EH (cell line): ENCODE measurements at regions not wholly inside any gene's neighbourhood (a gene's known extent, or its start where the extent isn't known, plus 50 kb on each side); places are given as distances from the start of the nearest gene placed in this dataset.
A peak's percentile ranks its signal among the peaks of the same experiment; 100 is the strongest.
"Not testable (repeated sequence)": the region's sequence is repeated elsewhere in the genome, so short reads cannot be mapped to it uniquely, and the experiment has no call there.

Experiments
- DNase-seq: peaks from one replicate; pipeline ENCODE4 v3.0.0-alpha.2; 2015; ENCODE audit warnings: low read depth

- DNase-seq = not testable (repeated sequence)
These were observed 128.7 kb upstream of the TSC22D1 start for GRCh38 chr13:44704811-44705210.

- DNase-seq = peak; percentile 83
These were observed 127.2 kb upstream of the TSC22D1 start for GRCh38 chr13:44703371-44703770.

DNA sequence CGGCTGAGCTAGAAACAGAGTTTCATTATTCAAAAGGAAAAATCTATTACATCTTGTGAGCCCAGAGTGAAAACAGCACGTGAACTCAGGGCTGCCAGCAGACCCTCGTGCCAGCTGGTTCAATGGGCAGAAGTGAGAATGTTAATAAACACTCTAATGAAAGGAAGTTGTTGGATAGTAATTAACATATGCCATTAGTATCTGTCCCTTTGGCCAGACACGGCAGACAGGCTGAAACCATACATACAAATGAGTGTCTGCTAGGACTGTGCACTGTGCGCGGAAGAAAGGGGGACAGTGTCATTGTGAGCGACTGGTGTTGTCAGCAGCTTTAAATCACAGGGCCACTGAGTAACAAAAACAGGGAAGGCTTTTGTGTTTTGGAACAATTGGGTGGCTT, 121.9 kb upstream of the TSC22D1 start:
- DNase-seq = no peak

- no peak for DNase-seq
These were observed 120.9 kb upstream of the TSC22D1 start for GRCh38 chr13:44697058-44697457.

GRCh38 chr13:44695520-44695919, 119.4 kb upstream of the TSC22D1 start:
- DNase-seq = no peak

- no peak for DNase-seq
These were observed 118.7 kb upstream of the TSC22D1 start for GRCh38 chr13:44694842-44695241.

DNA sequence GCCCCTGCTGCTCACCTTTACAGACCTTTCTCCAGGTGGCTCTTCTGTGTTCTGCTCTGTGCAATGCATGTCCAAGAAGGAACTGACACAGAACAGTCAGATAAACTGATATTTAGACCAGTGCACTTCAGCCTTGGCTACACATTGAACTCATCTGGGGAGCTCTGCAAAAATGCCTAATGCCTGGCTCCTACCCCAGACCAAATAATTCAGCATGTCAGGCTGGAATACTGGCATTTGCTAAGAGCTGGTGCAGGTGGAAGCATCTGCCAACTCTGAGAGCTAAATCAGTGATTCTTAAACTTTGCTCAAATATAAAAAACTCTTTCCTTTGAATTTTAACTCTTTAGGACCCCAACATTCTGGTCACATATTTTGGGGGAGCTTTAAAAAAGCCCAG, 118.2 kb upstream of the TSC22D1 start:
- DNase-seq = no peak

DNA sequence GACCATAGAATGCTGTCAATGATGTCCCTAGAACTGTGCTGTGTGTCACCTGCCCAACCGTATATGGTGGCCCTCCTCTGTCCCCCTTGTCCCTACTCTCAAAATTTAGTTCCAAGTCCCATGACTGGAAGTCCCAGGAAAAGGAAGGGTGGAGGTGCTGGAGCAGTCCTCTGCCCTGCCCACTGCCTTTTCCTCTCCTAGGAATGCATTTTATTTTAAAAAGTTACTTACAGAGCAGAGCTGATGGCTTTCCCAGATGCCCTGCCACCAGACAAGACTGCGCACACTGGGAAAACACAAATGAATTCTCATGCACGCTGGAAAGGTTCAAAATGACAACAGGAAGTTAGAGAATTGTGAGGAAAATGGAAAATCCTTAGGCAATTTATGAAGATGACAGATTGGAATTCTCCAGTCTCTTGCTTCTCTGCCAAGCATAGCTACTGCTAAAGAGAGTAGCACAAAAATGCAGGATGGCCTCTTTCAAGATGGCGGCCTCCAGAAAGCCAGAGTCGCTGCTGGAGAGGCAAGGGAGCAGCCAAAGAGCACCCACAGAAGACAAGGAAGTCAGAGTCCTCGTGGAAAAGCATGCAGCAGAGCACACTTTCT, 117.1 kb upstream of the TSC22D1 start:
- no peak for DNase-seq

GRCh38 chr13:44692173-44692713, 116.1 kb upstream of the TSC22D1 start:
- DNase-seq = peak; percentile 39

DNA sequence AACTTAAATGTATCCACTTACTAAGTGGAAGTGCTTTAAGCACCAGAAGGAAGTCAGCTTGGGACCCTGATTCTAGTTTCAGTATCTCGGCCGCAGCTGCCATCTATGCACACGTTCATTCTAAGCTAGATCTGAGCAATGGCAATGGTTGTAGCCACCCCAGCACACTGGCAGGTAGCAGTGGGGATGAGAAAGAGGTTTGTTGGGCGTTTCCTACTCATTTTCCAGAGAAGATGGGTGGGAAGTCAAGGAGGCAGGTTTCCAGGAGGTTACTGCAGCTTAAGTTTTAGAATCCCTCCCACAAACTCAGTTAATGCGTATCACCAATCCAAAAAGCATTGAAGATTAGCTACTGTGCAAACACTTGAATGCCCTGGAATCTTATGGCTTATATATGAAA, 114.2 kb upstream of the TSC22D1 start:
- no peak for DNase-seq

DNA sequence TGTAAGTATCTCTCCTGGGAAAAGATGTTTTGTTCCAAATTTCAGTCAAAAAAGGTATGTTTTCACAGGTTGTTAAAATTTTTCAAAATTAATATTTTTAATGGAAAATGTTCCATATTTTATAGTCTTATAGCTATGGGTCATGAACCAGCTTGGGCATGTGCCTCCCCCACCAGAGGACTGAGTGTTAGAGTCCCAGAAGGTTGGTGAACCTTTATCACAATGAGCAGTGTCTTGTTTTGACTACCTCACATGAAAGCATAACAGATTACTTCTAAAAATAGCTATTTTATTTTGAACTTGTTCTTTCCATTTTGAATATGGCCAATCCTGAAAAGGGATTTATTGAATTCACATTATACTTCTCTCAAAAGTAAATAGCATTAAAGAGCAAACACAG, 112.5 kb upstream of the TSC22D1 start:
- DNase-seq = no peak

DNA sequence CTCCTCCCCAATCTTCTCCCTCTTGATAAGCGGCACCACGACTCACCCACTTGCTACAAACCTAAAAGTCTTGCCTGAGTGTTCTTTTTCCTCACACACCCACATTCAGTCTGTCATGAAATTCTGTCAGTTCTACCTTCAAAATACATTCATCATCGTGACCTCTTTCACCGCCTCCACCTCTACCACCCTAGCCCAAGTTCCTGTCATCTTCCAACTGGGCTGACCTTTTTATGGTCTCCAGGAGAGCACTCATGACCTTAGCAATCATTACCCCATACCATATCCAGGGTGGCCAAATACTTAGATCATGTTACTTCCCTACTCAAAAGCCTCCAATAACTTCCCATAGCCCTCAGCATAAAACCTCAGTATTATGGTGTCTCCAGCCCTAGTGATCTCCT, 110.4 kb upstream of the TSC22D1 start:
- no peak for DNase-seq

GRCh38 chr13:44685641-44686040, 109.5 kb upstream of the TSC22D1 start:
- no peak for DNase-seq

- DNase-seq = not testable (repeated sequence)
These were observed 106.3 kb upstream of the TSC22D1 start for GRCh38 chr13:44682416-44682815.

GRCh38 chr13:44680746-44681355, 104.7 kb upstream of the TSC22D1 start:
- no peak for DNase-seq

DNA sequence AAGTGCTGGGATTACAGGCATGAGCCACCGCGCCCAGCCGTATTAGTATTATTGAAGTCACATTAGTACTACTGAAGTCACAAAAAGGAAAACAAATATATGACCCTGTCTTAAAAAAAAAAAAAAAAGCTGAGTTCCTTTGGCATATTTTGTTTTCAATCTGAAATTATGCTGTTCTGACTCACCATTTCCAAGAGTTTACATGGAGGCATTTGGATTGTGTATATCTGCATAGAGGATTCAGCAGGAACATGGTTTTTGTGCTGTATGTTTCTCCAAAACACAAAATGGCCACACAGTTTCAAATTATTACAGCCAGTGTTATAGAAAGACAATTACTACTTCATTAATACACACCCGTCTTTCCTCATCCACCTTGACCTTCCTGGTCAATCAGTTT, 103.5 kb upstream of the TSC22D1 start:
- peak; percentile 46 for DNase-seq

DNA sequence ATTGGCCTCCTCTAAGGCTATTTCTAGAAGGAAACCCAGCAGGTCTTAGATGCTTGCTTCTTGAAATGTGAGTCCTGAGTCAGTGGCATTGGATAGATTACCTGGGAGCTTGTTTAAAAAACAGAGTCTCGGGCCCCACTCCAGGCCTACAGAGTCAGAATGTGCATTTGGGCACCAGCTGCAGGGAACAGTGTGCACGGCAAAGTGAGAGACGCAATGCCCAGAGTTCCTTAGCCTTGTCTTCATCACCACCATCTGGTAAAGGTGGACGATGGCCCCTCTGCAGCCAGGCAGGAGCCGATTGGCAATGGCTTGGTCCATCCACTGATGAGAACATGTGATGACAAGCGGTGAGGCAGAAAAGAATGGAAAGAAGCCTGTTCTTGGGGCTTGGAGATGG, 102.1 kb upstream of the TSC22D1 start:
- DNase-seq = no peak

- DNase-seq = no peak
These were observed 100.4 kb upstream of the TSC22D1 start for GRCh38 chr13:44676534-44676933.

DNA sequence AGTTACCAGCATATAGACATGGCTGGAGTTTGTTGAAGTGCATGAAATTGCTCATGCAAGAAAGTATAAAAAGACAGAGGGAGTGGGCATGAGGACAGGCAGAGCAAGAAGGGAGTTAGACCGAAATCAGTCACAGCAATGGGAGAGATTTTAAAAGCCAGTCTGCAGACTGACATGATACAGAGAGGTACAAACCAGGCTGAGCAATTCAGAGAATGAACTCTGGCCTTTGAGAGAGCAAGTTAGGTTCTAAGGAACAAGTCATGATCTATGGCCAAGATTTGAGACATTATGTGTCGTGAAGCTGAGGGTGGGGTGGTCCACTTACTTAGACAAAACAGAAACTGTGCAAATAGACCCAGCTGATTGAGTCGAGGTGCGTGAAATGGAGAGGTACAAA, 93.4 kb upstream of the TSC22D1 start:
- no peak for DNase-seq

GRCh38 chr13:44668688-44669087, 92.6 kb upstream of the TSC22D1 start:
- peak; percentile 85 for DNase-seq

GRCh38 chr13:44667943-44668342, 91.8 kb upstream of the TSC22D1 start:
- DNase-seq = peak; percentile 97

- DNase-seq = peak; percentile 88
These were observed 90.4 kb upstream of the TSC22D1 start for GRCh38 chr13:44666538-44666937.

DNA sequence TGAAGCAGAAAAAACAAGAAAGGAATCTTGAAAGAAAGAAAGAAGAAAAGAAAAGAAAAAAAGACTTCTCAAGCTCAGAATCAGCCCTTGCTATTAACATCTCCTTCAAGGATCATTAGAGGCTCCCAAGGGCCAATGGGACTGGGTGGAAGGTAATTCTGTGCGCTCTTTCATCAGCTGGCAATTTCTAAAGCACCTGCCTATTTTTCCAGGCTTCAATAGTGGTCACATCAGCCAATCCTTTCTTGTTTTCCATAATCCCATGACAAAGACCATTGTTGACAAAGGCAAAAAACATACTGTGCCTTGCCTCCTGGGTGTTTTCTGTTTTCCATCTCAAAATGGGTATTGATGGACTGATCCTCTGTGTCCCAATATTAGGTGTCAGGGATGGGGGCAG, 88.2 kb upstream of the TSC22D1 start:
- DNase-seq = no peak

- no peak for DNase-seq
These were observed 86.4 kb upstream of the TSC22D1 start for GRCh38 chr13:44662515-44662914.
